ENCODE measurements at regions not wholly inside any gene's neighbourhood (a gene's known extent, or its start where the extent isn't known, plus 50 kb on each side); places are given as distances from the start of the nearest gene placed in this dataset.

DNA sequence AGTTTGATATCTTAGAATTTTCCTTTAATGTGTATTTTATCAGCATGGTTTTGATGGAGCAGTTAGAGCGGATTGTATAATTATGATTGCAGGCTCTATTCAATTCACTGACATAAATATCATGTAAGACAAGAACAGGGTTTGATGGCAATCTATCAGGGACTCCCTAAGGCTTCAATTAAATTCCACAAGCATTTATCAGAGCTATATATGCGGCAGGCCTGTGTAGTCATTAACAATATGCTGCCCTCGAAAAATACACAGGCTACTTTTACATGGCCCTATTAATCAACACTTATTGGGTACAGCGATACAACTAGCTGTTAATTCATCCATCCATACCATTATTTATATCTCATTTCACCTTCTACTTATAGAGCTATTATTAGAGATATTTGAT, 358.1 kb upstream of the TPK1 start:
- H3K27me3 ChIP-seq, result no peaks in the 10 kb centered on the region
- H3K4me3 ChIP-seq, result no peak overlapping the region
- H3K9me3 ChIP-seq, result no peaks in the 10 kb centered on the region
- DNase-seq (no peak), ATAC-seq (no peak)
- WGBS (ENCODE audit: insufficient coverage, low coverage, low lambda C conversion rate, missing lambda C conversion rate), result 54% methylated on average over 4 of the region's 4 CpGs
- H3K27ac ChIP-seq, result no peak overlapping the region
- TF ChIP-seq, protein P1, sequence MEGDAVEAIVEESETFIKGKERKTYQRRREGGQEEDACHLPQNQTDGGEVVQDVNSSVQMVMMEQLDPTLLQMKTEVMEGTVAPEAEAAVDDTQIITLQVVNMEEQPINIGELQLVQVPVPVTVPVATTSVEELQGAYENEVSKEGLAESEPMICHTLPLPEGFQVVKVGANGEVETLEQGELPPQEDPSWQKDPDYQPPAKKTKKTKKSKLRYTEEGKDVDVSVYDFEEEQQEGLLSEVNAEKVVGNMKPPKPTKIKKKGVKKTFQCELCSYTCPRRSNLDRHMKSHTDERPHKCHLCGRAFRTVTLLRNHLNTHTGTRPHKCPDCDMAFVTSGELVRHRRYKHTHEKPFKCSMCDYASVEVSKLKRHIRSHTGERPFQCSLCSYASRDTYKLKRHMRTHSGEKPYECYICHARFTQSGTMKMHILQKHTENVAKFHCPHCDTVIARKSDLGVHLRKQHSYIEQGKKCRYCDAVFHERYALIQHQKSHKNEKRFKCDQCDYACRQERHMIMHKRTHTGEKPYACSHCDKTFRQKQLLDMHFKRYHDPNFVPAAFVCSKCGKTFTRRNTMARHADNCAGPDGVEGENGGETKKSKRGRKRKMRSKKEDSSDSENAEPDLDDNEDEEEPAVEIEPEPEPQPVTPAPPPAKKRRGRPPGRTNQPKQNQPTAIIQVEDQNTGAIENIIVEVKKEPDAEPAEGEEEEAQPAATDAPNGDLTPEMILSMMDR (IDR thresholded peaks at IDR 0.05), result no peak
- no peak for TF ChIP-seq POLR2A (IDR thresholded peaks at IDR 0.05)
- intact Hi-C loops (cut with DNase I), result no loop called here
- no peaks in the 10 kb centered on the region for H3K4me1 ChIP-seq
- H3K36me3 ChIP-seq, result no peaks in the 10 kb centered on the region

DNA sequence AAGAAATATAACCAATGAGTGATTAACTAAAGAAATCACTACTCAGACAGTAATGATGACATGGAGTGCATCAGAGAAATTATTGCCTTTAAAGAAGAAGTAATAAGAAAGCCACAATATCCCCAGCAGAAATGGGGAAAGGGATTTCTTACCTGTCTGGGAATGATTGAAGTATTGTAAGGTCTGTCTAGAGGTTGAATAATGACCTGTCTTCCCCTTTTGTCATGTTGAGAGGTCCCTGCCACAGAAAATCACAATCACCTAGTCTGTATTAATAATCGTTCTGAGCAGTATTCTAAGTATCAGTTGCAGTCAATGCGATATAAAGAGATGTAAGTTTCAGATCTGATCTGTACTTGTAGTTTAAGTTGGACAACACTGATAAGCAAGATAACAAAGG, 349.1 kb upstream of the TPK1 start:
- intact Hi-C loops (cut with DNase I), result no loop called here
- Histone ChIP-seq H3K4me3 (no peak overlapping the region), H3K36me3 (no peaks in the 10 kb centered on the region), H3K9me3 (no peaks in the 10 kb centered on the region), H3K27me3 (no peaks in the 10 kb centered on the region), H3K27ac (no peak overlapping the region), H3K4me1 (no peaks in the 10 kb centered on the region)
- 71% methylated on average over 2 of the region's 2 CpGs for WGBS (ENCODE audit: insufficient coverage, low coverage, low lambda C conversion rate, missing lambda C conversion rate)
- TF ChIP-seq POLR2A (IDR thresholded peaks at IDR 0.05), result no peak
- TF ChIP-seq, protein P1 (IDR thresholded peaks at IDR 0.05), result no peak
- DNase-seq, result no peak
- ATAC-seq, result no peak

DNA sequence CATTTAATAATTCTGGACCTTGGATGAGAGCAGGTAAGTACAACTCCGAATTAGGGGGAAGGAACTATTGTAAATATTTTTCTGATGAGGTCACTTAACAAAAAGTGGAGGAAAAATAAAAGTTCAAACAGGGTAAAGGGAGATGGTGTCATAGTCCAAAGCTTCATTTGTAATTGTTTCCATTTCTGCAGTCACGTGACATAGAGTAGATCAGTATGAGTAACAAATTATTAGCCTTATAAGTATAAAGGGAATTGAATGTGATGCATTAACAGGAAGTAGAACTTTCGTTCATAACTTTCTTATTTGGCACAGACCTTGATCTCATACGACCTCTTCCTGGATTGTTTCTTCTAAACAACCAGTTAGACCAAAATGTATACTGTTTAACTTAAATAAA, 347.2 kb upstream of the TPK1 start:
- TF ChIP-seq POLR2A (IDR thresholded peaks at IDR 0.05), result no peak
- TF ChIP-seq, protein P1 (IDR thresholded peaks at IDR 0.05), result no peak

DNA sequence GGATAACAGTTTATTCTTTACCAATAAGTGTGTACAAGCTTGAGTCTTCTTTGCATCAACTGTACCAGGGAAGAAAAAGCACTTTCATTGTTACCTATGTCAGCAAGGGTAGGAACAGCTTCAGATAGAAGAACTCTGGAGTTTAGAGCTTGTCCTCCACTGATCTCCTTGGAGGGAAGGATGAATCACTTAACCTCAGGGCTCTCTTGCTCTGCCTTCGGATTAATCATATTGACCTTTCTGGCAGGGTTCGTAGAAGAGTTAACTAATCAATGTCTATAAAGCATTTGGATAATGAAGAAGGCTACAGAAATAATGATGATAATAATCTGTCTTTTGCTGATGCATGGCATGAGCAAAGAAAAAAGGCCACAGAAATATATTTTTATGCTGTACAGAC, 339.5 kb upstream of the TPK1 start:
- DNase-seq (no peak), ATAC-seq (no peak)
- H3K36me3 ChIP-seq, result no peaks in the 10 kb centered on the region
- H3K27ac ChIP-seq, result no peak overlapping the region
- no peaks in the 10 kb centered on the region for H3K4me1 ChIP-seq
- no peak for TF ChIP-seq POLR2A (IDR thresholded peaks at IDR 0.05)
- TF ChIP-seq, protein P1 (IDR thresholded peaks at IDR 0.05), result no peak
- no peaks in the 10 kb centered on the region for H3K9me3 ChIP-seq
- WGBS (ENCODE audit: insufficient coverage, low coverage, low lambda C conversion rate, missing lambda C conversion rate), result 32% methylated on average over 2 of the region's 2 CpGs
- intact Hi-C loops (cut with DNase I), result no loop called here
- H3K27me3 ChIP-seq, result no peaks in the 10 kb centered on the region
- H3K4me3 ChIP-seq, result no peak overlapping the region

More for the DNA sequence above, 347.2 kb upstream of the TPK1 start:
- DNase-seq (no peak), ATAC-seq (no peak)
- Histone ChIP-seq H3K27me3 (no peaks in the 10 kb centered on the region), H3K4me3 (no peak overlapping the region), H3K36me3 (no peaks in the 10 kb centered on the region), H3K27ac (no peak overlapping the region), H3K4me1 (no peaks in the 10 kb centered on the region), H3K9me3 (no peaks in the 10 kb centered on the region)
- 17% methylated on average over 4 of the region's 4 CpGs for WGBS (ENCODE audit: insufficient coverage, low coverage, low lambda C conversion rate, missing lambda C conversion rate)
- intact Hi-C loops (cut with DNase I), result no loop called here

DNA sequence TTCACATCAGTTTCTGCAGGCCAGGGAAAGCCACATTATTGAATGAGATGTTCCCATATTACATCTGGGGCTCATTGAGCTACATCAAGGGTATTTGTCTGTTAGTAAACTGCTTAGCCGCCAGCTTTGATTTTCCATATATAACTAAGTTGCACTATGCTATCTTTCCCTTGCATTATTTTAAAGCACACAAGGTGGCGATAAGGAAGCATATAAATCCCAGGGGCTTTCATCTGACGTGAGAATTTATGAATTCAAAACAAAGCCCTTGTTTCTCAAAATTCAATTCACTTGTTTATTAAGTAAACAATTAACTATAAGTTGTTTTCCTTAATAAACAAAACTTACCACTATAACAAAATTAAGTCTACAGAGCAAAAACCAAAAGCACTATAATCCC, 334.1 kb upstream of the TPK1 start:
- intact Hi-C loops (cut with DNase I), result no loop called here
- no peak for ATAC-seq
- no peak overlapping the region for H3K4me3 ChIP-seq
- H3K27ac ChIP-seq, result no peak overlapping the region
- no peaks in the 10 kb centered on the region for H3K36me3 ChIP-seq
- H3K27me3 ChIP-seq, result no peaks in the 10 kb centered on the region
- H3K4me1 ChIP-seq, result no peaks in the 10 kb centered on the region
- DNase-seq, result no peak
- TF ChIP-seq, protein P1 (IDR thresholded peaks at IDR 0.05), result no peak
- TF ChIP-seq POLR2A (IDR thresholded peaks at IDR 0.05), result no peak
- no peaks in the 10 kb centered on the region for H3K9me3 ChIP-seq
- WGBS (ENCODE audit: insufficient coverage, low coverage, low lambda C conversion rate, missing lambda C conversion rate), result 51% methylated on average over 3 of the region's 3 CpGs

Measured in right lobe of liver (tissue), 6 donors.